ENCODE measurements at regions not wholly inside any gene's neighbourhood (a gene's known extent, or its start where the extent isn't known, plus 50 kb on each side); places are given as distances from the start of the nearest gene placed in this dataset.

GRCh38 chr17:14448818-14449217 is 147.9 kb downstream of the HS3ST3B1 start:
- TF ChIP-seq CTCF (IDR thresholded peaks at IDR 0.05; ENCODE audit: unreplicated experiment), result no peak
- H3K27me3 Mint-ChIP-seq (ENCODE audit: unreplicated experiment), result no peaks in the 10 kb centered on the region
- H3K4me3 Mint-ChIP-seq (ENCODE audit: low read depth, unreplicated experiment), result no peak overlapping the region
- BruUV-seq (replicated peaks), result no TSS peak
- no peaks in the 10 kb centered on the region for H3K36me3 Mint-ChIP-seq (ENCODE audit: insufficient read depth, unreplicated experiment)
- peaks cover 7% of the 10 kb centered on the region for H3K9me3 Mint-ChIP-seq (ENCODE audit: low read depth, unreplicated experiment)
- no peaks in the 10 kb centered on the region for H3K4me1 Mint-ChIP-seq (ENCODE audit: low read depth, unreplicated experiment)
- no peak for DNase-seq
- CTCF ChIA-PET, result no interaction called here
- intact Hi-C loops (cut with micrococcal nuclease; ENCODE audit: unreplicated experiment), result no loop called here
- no peak overlapping the region for H3K27ac Mint-ChIP-seq (ENCODE audit: unreplicated experiment)

GRCh38 chr17:14446825-14447224 is 145.9 kb downstream of the HS3ST3B1 start:
- Mint-ChIP-seq H3K36me3 (ENCODE audit: insufficient read depth, unreplicated experiment) (no peaks in the 10 kb centered on the region), H3K4me3 (ENCODE audit: low read depth, unreplicated experiment) (no peak overlapping the region), H3K9me3 (ENCODE audit: low read depth, unreplicated experiment) (peaks cover 10% of the 10 kb centered on the region), H3K27ac (ENCODE audit: unreplicated experiment) (no peak overlapping the region), H3K4me1 (ENCODE audit: low read depth, unreplicated experiment) (no peaks in the 10 kb centered on the region), H3K27me3 (ENCODE audit: unreplicated experiment) (no peaks in the 10 kb centered on the region)
- no TSS peak for BruUV-seq (replicated peaks)
- no peak for TF ChIP-seq CTCF (IDR thresholded peaks at IDR 0.05; ENCODE audit: unreplicated experiment)
- no peak for DNase-seq
- CTCF ChIA-PET, result no interaction called here
- intact Hi-C loops (cut with micrococcal nuclease; ENCODE audit: unreplicated experiment), result no loop called here

- H3K4me3 Mint-ChIP-seq (ENCODE audit: low read depth, unreplicated experiment), result no peak overlapping the region
- H3K9me3 Mint-ChIP-seq (ENCODE audit: low read depth, unreplicated experiment), result peaks cover 14% of the 10 kb centered on the region
- intact Hi-C loops (cut with micrococcal nuclease; ENCODE audit: unreplicated experiment), result no loop called here
- BruUV-seq (replicated peaks), result no TSS peak
- no peaks in the 10 kb centered on the region for H3K36me3 Mint-ChIP-seq (ENCODE audit: insufficient read depth, unreplicated experiment)
- no peaks in the 10 kb centered on the region for H3K27me3 Mint-ChIP-seq (ENCODE audit: unreplicated experiment)
- CTCF ChIA-PET, result no interaction called here
- H3K27ac Mint-ChIP-seq (ENCODE audit: unreplicated experiment), result no peak overlapping the region
- no peak for DNase-seq
- no peaks in the 10 kb centered on the region for H3K4me1 Mint-ChIP-seq (ENCODE audit: low read depth, unreplicated experiment)
- no peak for TF ChIP-seq CTCF (IDR thresholded peaks at IDR 0.05; ENCODE audit: unreplicated experiment)
These were observed 144.0 kb downstream of the HS3ST3B1 start for GRCh38 chr17:14444915-14445314.

- H3K4me1 Mint-ChIP-seq (ENCODE audit: low read depth, unreplicated experiment), result no peaks in the 10 kb centered on the region
- H3K9me3 Mint-ChIP-seq (ENCODE audit: low read depth, unreplicated experiment), result peaks cover 17% of the 10 kb centered on the region
- H3K27me3 Mint-ChIP-seq (ENCODE audit: unreplicated experiment), result no peaks in the 10 kb centered on the region
- no peak for TF ChIP-seq CTCF (IDR thresholded peaks at IDR 0.05; ENCODE audit: unreplicated experiment)
- no peak overlapping the region for H3K27ac Mint-ChIP-seq (ENCODE audit: unreplicated experiment)
- H3K4me3 Mint-ChIP-seq (ENCODE audit: low read depth, unreplicated experiment), result no peak overlapping the region
- intact Hi-C loops (cut with micrococcal nuclease; ENCODE audit: unreplicated experiment), result no loop called here
- no peaks in the 10 kb centered on the region for H3K36me3 Mint-ChIP-seq (ENCODE audit: insufficient read depth, unreplicated experiment)
- CTCF ChIA-PET, result no interaction called here
- DNase-seq, result no peak
- no TSS peak for BruUV-seq (replicated peaks)
These were observed 142.1 kb downstream of the HS3ST3B1 start for GRCh38 chr17:14442798-14443528.

Data from Calu3 (cell line).